Fibroblast of mammary gland (primary cell): ENCODE measurements at regions not wholly inside any gene's neighbourhood (a gene's known extent, or its start where the extent isn't known, plus 50 kb on each side); places are given as distances from the start of the nearest gene placed in this dataset.
A peak's percentile ranks its signal among the peaks of the same experiment; 100 is the strongest.
"Not testable (repeated sequence)": the region's sequence is repeated elsewhere in the genome, so short reads cannot be mapped to it uniquely, and the experiment has no call there.

ENCODE experiments used
- DNase-seq: peaks from one replicate; pipeline ENCODE4 v3.0.0-alpha.2; 2010; ENCODE audit warnings: low read depth
- H3K4me3 ChIP-seq: 2 replicates; pipeline ENCODE4 v1.5.1; 2011; ENCODE audit warnings: low read depth, mild to moderate bottlenecking, low read length, moderate library complexity; ENCODE audit not compliant: control insufficient read depth
- CTCF ChIP-seq: conservative IDR thresholded peaks from 2 replicates; pipeline ENCODE4 v1.5.1; 2011; ENCODE audit warnings: low read depth, low read length, inconsistent platforms; ENCODE audit not compliant: control insufficient read depth, insufficient read depth

GRCh38 chr21:27975514-27975913, 1008.6 kb upstream of the ADAMTS5 start:
- no peak overlapping the region for H3K4me3 ChIP-seq
- no peak for TF ChIP-seq CTCF
- DNase-seq, result no peak

GRCh38 chr21:27974152-27974551, 1007.3 kb upstream of the ADAMTS5 start:
- not testable (repeated sequence) for DNase-seq, H3K4me3 ChIP-seq

GRCh38 chr21:27968240-27968639, 1001.4 kb upstream of the ADAMTS5 start:
- DNase-seq, result peak; percentile 48
- not testable (repeated sequence) for H3K4me3 ChIP-seq

DNA sequence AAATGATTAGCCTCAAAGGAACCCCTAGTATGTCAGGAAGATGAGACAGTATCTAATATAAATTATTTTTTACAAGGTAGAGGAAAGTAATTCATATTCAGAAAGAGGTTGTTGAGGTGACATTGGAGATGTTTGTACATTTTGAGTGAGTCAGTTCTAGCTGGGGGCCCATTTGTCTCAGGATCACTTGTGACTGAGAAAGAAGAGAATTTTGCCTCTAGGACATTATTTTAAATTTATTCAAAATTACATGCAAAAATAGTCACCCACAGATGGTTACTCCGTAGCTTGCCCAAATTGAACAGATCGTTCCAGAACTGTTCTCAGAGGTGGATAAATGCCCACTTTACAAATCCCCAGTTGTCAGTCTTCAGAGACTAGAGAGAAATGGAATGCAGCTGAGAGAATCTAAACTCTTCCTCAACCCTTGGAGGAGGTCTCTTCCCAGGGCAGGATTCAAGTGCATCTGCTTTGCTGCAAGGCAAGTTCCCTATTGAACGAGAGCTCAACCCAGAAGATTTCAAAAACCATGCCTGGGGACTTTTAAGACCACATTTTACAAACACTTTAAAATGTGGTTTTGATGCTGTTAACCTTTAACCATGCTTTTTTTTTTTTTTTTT, 987.8 kb upstream of the ADAMTS5 start:
- TF ChIP-seq CTCF, result no peak
- DNase-seq, result no peak
- no peak overlapping the region for H3K4me3 ChIP-seq

GRCh38 chr21:27953340-27954045, 986.6 kb upstream of the ADAMTS5 start:
- no peak overlapping the region for H3K4me3 ChIP-seq
- no peak for TF ChIP-seq CTCF
- DNase-seq, result no peak

DNA sequence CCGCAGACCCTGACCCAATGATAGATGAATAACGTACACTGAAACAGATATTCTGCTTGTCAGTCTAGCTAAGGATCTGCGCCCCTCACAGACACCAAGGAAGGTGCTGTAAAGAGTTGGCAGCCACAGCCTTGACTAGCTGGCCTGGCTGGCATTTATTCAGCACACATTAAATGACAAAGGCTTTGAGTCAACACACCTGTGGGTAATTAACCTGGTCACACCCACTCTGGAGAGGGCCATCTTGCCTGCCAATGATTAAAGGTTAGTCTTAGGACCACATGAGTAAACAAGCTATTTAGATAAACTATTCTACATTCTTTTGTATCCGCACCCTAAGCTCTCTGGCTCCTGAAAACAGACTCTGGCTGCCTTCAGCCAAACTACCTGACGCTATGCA, 982.2 kb upstream of the ADAMTS5 start:
- H3K4me3 ChIP-seq, DNase-seq: not testable (repeated sequence)

- DNase-seq, H3K4me3 ChIP-seq: not testable (repeated sequence)
Observed at GRCh38 chr21:27930108-27930767, 963.4 kb upstream of the ADAMTS5 start.

DNA sequence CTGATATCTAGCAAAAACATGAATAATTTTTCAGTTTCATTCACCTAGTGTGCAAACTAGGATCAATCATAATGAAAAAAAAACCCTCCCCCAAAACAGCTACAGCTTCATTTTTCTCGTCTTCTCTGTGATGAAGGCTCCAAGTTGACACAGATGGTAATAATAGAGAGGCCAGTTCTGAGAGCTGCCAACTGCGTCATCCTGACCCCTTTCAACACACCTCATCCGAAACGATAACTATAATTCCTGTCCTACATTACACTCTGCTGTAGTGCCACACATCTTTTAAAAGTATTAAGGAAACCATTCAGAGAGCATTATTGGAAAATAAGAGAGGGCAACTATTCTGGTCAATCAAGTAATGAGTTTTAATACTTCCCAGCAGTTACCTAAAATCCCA, 962.3 kb upstream of the ADAMTS5 start:
- peak; percentile 88 for DNase-seq
- H3K4me3 ChIP-seq, result not testable (repeated sequence)

DNA sequence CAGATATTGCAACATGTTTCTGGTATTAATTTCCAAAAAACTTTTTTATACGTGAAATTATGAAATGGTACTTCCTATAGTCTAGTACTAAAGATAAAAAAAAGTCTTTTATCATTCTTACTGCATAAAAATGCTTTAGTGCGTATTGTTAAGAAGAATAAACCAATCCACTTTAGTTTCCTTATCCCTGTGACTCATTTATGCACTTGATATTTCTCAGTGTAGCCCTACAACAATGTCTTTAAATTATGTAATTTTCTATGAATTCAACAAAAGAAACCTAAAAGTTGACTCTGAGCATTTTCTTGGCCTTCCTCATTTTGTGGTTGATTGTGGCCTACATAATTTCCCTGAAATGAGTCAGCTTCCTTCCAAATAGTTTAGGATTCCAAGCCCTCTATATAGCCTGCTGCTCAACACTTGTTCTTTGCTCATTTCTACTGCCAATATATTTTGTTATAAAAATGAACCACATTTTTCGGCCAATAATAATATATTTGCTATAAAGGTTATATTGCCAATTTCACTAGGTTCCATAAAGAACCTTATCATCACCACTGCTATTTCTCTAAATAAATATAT, 961.7 kb upstream of the ADAMTS5 start:
- H3K4me3 ChIP-seq, result not testable (repeated sequence)
- DNase-seq, result peak; percentile 91

- not testable (repeated sequence) for DNase-seq
Observed at GRCh38 chr21:27921421-27921820, 954.5 kb upstream of the ADAMTS5 start.

DNA sequence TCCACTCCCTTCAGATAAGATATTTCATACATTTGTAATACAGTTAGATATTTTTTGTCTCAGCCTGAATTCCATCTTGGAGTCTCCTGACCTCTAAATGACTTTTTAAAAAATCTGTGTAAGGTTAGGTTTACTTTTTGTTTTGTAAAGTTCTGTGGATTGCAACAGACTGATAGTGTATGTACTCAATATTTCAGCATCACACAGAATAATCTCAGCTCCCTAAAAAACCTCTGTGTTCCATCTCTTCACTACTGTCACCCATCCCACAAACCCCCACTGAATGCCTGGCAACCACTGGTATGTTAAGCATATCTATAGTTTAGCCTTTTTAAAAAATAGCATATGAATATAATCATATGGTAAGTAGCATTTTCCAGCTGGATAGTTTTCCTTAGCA, 951.1 kb upstream of the ADAMTS5 start:
- not testable (repeated sequence) for H3K4me3 ChIP-seq, DNase-seq

More at GRCh38 chr21:27921421-27921820, 954.5 kb upstream of the ADAMTS5 start:
- not testable (repeated sequence) for H3K4me3 ChIP-seq

- H3K4me3 ChIP-seq, result not testable (repeated sequence)
- peak; percentile 47 for DNase-seq
Observed at GRCh38 chr21:27916326-27916725, 949.4 kb upstream of the ADAMTS5 start.

DNA sequence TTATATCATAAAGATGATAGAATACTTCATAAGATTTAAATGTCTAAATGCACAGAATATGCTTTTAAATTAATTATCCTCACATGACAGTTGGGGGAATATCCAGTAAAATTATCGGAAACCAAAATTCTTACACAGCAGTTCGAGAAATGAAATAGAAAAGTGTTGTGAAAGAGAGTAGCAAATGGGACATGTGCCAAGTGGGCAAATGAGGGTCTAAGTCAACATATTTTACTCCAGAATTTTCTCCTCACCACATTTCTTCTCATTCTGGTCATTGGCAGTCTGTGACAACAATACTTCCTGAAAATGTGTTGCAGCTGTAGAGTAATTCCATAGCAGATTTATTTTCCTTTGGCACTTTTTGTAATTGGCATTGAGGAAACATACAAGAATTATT, 945.2 kb upstream of the ADAMTS5 start:
- not testable (repeated sequence) for H3K4me3 ChIP-seq, DNase-seq

DNA sequence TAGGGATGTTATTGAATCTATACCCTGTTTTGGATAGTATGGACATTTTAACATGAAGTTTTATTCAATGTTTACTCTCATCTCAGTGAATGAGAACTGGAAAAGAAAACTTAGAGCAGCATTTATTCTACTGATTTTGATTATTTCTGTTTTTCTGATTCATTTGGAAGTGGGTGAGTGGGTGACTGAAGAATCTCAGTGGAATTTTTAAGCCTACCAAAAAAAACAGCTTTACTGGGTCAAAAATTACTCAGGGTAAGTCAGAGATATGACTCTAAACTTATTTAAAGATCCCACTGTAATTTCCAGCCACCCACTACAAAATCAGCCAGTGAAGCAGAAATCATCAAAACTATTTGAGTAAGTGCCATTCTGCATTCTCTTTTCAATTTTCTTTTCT, 942.6 kb upstream of the ADAMTS5 start:
- H3K4me3 ChIP-seq, result not testable (repeated sequence)

DNA sequence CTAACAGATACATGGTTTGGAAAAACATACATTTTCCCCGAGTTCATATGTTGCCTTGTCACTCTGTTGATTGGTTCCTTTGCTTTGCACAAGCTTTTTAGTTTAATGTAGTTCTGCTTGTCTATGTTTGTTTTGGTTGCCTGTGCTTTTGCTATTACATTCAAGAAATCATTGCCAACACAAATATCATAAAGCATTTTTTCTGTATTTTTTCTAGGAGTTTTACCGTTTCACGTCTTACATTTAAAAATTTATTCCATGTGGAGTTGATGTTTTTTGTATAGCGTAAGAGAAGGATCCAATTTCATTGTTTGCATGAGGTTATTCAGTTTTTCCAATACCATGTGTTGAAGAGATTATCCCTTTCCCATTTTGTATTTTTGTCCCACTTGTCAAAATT, 941.9 kb upstream of the ADAMTS5 start:
- not testable (repeated sequence) for H3K4me3 ChIP-seq
- peak; percentile 47 for DNase-seq

More for the DNA sequence above, 942.6 kb upstream of the ADAMTS5 start:
- DNase-seq, result peak; percentile 24
